Fibroblast of peridontal ligament (primary cell): ENCODE measurements at regions not wholly inside any gene's neighbourhood (a gene's known extent, or its start where the extent isn't known, plus 50 kb on each side); places are given as distances from the start of the nearest gene placed in this dataset.
"Not testable (repeated sequence)": the region's sequence is repeated elsewhere in the genome, so short reads cannot be mapped to it uniquely, and the experiment has no call there.

ENCODE experiments used
- DNase-seq: peaks from one replicate; pipeline ENCODE4 v3.0.0-alpha.2; 2010; ENCODE audit errors: extremely low read depth

GRCh38 chr12:28975564-28976340, 173.3 kb upstream of the FAR2 start:
- no peak for DNase-seq

DNA sequence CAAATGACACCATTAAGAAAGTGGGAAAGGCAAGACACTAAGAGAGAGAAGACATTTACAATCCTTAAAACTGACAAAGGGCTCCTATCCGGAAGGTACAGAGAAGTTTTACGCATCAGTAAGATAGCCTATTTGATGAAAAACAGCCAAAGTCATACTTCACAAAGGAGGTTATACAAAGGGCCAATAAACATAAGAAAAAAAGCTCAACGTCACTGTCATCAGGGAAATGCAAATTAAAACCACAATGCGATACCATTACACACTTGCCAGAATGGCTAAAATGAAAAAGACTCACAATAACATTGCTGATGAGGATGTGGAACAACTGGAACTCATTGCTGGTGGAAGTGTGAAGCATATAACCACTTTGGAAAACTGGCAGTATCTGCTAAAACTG, 168.6 kb upstream of the FAR2 start:
- DNase-seq: no peak

DNA sequence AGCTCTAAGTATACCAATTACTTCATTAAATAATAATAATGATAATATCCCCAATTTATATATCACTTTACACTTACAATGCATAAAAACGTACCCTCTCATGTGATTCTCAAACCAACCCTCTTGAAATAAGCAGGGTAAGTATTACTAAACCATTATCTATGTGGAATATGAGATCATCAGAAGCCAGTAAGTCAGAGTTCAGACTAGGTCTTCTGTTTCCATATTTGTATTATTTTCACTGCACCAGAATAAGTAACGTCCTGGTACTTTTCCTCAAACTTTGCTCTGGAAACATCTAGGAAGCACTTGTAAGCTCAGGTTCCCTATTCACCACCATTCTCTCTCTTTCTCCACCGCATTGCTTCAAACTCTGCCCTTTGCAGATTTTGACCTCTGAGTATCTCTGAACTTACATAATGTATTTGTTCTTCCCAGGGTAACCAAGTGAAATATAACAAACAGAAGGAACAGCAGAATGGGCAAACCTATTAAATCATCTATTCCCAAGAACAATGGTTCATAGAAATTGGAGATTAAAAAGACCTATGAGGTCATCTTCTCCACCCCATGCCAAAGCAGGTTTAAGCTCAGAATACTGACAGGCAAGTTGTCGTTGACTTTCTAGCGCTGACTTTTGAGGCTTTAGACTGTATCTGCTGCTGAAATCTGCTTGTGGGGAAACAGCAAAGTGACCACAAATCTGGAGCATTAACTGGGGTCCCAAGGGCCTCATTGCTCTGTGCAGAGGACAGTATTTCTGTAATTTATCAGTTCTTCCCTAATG, 161.3 kb upstream of the FAR2 start:
- no peak for DNase-seq

DNA sequence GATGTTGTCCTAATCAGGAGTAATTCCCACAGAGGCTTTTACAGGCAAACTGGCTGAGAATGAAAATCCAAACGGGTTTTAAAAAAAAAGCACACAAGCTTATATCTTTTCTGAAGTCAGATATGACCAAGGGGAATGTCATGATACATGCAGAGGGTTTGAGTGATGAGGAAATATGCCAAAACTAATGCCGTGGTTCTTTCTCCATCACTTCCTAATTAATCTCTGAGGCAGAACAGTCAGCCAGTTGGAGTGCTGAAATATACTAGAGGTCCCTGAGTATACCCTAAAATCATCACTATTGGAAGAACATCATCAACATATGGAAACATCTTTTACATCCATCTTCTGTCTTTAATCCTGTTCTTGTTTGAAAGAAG, 160.8 kb upstream of the FAR2 start:
- peak; percentile 57 for DNase-seq

- DNase-seq: no peak
Observed at GRCh38 chr12:28991626-28992025, 157.5 kb upstream of the FAR2 start.

- no peak for DNase-seq
Observed at GRCh38 chr12:28993720-28994119, 155.4 kb upstream of the FAR2 start.

- no peak for DNase-seq
Observed at GRCh38 chr12:28994179-28994715, 154.8 kb upstream of the FAR2 start.

- no peak for DNase-seq
Observed at GRCh38 chr12:28996688-28997087, 152.4 kb upstream of the FAR2 start.

- peak; percentile 87 for DNase-seq
Observed at GRCh38 chr12:28998662-28999120, 150.4 kb upstream of the FAR2 start.

GRCh38 chr12:29004066-29004935, 144.8 kb upstream of the FAR2 start:
- DNase-seq: no peak

GRCh38 chr12:29004936-29005304, 144.2 kb upstream of the FAR2 start:
- no peak for DNase-seq

DNA sequence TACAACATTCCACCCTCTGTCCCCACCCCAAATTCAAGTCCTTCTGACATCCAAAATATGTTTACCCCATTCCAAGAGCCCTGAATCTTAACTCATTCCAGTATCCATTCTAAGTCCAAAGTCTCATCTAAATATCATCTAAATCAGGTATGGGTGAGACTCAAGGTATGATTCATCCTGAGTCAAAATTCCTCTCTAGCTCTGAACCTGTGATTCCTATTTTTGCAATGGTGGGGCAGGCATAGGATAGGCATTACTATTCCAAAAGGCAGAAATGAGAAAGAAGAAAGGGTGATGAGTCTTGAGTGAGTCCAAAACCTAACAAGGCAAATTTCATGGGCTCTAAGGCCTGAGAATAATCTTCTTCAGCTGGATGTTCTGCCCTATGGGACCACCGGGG, 140.3 kb upstream of the FAR2 start:
- no peak for DNase-seq

- no peak for DNase-seq
Observed at GRCh38 chr12:29012673-29013072, 136.4 kb upstream of the FAR2 start.

- DNase-seq: peak; percentile 34
Observed at GRCh38 chr12:29017532-29017931, 131.5 kb upstream of the FAR2 start.

DNA sequence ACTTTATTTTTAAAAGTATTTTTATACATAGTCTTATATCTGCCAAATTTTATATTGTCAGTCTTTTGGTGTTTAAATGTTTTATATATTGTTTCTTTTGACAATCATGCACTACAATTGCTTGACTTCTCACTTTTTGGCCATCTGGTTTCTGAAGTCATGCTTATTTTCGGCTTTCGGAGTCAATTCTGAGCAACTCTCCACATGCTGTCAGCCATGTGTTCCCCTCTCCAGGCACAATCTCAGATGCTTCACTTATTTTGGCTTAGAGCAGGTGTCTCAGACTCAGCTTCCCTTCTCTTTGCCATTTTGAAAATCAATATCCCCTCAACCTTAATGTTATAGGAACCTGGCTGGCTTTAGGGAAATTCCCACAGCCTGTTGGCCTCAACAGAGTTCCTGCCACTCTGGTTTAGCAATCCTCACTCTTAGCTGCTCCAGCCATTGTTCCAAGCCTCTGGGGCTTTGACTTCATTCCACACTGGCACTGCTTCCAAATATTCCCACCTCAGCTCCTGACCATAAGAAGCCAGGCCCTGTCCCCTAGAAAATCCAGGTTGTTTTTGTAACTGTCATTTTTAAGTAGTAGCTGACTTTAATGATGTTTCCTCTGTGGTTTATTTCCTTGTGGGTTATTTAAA, 125.5 kb upstream of the FAR2 start:
- no peak for DNase-seq

DNA sequence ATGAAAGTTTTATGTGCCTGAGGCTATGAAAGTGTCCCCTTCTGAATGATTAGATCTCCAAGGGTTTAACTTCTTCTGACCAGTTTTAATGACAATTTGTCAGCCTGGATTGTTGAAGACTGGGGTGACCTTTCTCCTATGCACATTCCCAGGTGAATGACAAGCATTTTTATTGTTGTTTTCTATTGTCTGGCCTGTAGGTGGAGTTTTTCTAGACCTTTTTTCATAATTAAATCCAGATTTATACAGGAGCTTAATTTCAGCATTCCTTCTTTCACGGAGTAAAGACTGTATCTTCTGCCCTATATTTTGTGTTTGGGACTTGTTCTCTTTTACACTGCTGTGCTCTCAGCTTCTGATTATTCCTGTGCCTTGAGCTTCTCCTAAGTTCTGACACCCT, 125.0 kb upstream of the FAR2 start:
- no peak for DNase-seq

DNA sequence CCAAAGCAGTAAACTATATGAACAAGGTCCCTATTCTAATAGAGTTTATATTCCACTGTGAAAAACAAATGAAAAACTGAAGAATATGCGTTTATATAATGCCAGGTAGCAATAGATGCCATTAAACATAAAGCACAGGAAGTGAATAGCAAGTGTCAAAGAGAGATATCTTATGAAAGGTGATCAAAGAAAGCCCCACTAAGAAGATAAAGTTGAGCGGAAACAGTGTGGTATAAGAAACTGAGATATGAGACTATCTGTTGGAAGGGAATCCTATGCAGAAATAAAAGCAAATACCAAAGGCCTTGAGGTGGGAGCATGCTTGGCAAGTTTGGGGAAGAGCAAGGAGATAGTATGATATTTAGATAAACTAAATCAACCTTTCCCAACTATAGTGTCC, 123.1 kb upstream of the FAR2 start:
- no peak for DNase-seq

DNA sequence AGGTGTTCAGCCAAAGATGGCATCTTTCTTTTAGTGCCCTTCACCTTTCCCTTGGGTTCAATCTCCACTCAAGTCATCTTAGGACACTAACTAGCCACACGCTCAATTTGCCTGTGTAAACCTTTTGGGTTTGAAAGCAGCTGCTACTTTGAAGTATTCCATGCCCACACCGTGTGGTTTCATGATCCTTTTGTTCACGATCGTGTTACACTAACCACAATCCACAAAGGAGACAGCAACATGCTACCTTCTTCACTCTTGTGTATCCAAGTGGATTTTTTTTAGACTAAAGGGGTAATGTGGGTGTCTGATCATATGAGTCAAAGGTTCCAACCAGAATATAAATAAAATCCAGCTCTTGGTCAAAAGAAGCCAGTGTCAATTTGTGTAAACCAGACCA, 122.7 kb upstream of the FAR2 start:
- DNase-seq: peak; percentile 72

DNA sequence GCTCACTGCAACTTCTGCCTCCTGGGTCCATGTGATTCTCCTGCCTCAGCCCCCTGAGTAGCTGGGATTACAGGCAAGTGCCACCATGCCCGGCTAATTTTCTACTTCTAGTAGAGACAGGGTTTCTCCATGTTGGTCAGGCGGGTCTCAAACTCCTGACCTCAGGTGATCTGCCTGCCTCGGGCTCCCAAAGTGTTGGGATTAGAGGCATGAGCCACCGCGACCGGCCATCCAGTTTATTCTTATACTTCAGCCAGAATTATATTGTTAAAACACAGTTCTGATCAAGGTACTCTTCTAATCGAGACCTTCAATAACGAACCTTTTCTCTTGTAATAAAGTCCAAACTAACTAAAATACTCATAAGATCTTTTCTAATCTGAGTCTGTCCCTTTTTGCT, 119.6 kb upstream of the FAR2 start:
- DNase-seq: not testable (repeated sequence)

- no peak for DNase-seq
Observed at GRCh38 chr12:29030006-29030405, 119.1 kb upstream of the FAR2 start.

DNA sequence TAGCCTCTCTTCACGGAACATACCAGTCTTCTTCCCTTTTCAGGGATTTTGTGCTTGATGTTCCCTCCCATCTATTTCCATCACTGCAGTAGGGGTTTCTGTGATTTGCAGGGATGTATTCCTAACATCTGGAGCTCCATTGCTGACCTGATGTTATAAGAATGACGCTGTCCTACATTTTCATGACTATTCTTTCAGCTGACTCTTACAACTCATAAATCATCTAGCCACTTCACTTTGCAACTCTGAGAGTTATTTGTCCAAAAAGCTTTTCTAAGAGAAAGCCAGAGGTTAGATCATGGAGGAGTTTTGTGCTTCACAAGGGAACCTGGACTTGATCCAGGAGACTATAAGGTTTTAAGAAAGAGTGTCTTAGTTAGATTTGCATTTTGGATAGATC, 116.6 kb upstream of the FAR2 start:
- no peak for DNase-seq

- no peak for DNase-seq
Observed at GRCh38 chr12:29033519-29033918, 115.6 kb upstream of the FAR2 start.
